Neural crest cell (in vitro differentiated cells): ENCODE measurements at regions not wholly inside any gene's neighbourhood (a gene's known extent, or its start where the extent isn't known, plus 50 kb on each side); places are given as distances from the start of the nearest gene placed in this dataset.

Source experiments
- DNase-seq: peaks from one replicate; pipeline ENCODE4 v3.0.0; 2021; ENCODE audit warnings: low read depth, mixed read lengths, low spot score
- H3K27ac Mint-ChIP-seq: one replicate; pipeline ENCODE4 v1.8.0; 2021; ENCODE audit warnings: mild to moderate bottlenecking, mixed read lengths; ENCODE audit not compliant: unreplicated experiment
- H3K27me3 Mint-ChIP-seq: 2 replicates; pipeline ENCODE4 v1.8.0; 2021; ENCODE audit warnings: low read depth, mild to moderate bottlenecking, mixed read lengths
- H3K36me3 Mint-ChIP-seq: 2 replicates; pipeline ENCODE4 v1.8.0; 2021; ENCODE audit warnings: low read depth, mild to moderate bottlenecking, mixed read lengths
- H3K4me1 Mint-ChIP-seq: 2 replicates; pipeline ENCODE4 v1.8.0; 2021; ENCODE audit warnings: mixed read lengths
- H3K4me3 Mint-ChIP-seq: one replicate; pipeline ENCODE4 v1.8.0; 2021; ENCODE audit warnings: mild to moderate bottlenecking, mixed read lengths
- H3K9me3 Mint-ChIP-seq: 2 replicates; pipeline ENCODE4 v1.8.0; 2021; ENCODE audit warnings: mixed read lengths
- CTCF ChIP-seq: fragments of 200-600 bp; sonication (generic); conservative IDR thresholded peaks from 2 replicates; pipeline ENCODE4 v1.5.0; 2021; ENCODE audit warnings: antibody characterized with exemption, mild to moderate bottlenecking

- no peak for TF ChIP-seq CTCF
- no peaks in the 10 kb centered on the region for H3K36me3 Mint-ChIP-seq
- H3K9me3 Mint-ChIP-seq, result peaks cover 4% of the 10 kb centered on the region
- no peak overlapping the region for H3K27ac Mint-ChIP-seq
- peaks cover 5% of the 10 kb centered on the region for H3K4me1 Mint-ChIP-seq
- no peak for DNase-seq
- no peak overlapping the region for H3K4me3 Mint-ChIP-seq
- H3K27me3 Mint-ChIP-seq, result no peaks in the 10 kb centered on the region
Observed at GRCh38 chr13:30126903-30127428, 180.4 kb downstream of the KATNAL1 start.

GRCh38 chr13:30125422-30126073 lies 181.8 kb downstream of the KATNAL1 start:
- H3K27ac Mint-ChIP-seq, result no peak overlapping the region
- peaks cover 4% of the 10 kb centered on the region for H3K4me1 Mint-ChIP-seq
- no peak overlapping the region for H3K4me3 Mint-ChIP-seq
- H3K36me3 Mint-ChIP-seq, result no peaks in the 10 kb centered on the region
- peaks cover 4% of the 10 kb centered on the region for H3K9me3 Mint-ChIP-seq
- H3K27me3 Mint-ChIP-seq, result no peaks in the 10 kb centered on the region
- DNase-seq, result no peak
- TF ChIP-seq CTCF, result no peak

- Mint-ChIP-seq H3K9me3 (peaks cover 4% of the 10 kb centered on the region), H3K27me3 (no peaks in the 10 kb centered on the region), H3K36me3 (no peaks in the 10 kb centered on the region), H3K4me1 (peaks cover 7% of the 10 kb centered on the region), H3K27ac (peak overlapping the region; percentile 22), H3K4me3 (no peak overlapping the region)
- no peak for TF ChIP-seq CTCF
- DNase-seq, result no peak
Observed at GRCh38 chr13:30124131-30124768, 183.1 kb downstream of the KATNAL1 start.

- Mint-ChIP-seq H3K4me3 (no peak overlapping the region), H3K9me3 (peaks cover 4% of the 10 kb centered on the region), H3K36me3 (no peaks in the 10 kb centered on the region), H3K27ac (no peak overlapping the region), H3K4me1 (peaks cover 10% of the 10 kb centered on the region), H3K27me3 (no peaks in the 10 kb centered on the region)
- no peak for DNase-seq
- no peak for TF ChIP-seq CTCF
Observed at GRCh38 chr13:30123575-30123974, 183.8 kb downstream of the KATNAL1 start.

GRCh38 chr13:30121666-30122065 lies 185.7 kb downstream of the KATNAL1 start:
- DNase-seq, result no peak
- no peak overlapping the region for H3K4me3 Mint-ChIP-seq
- TF ChIP-seq CTCF, result no peak
- H3K27ac Mint-ChIP-seq, result no peak overlapping the region
- no peaks in the 10 kb centered on the region for H3K27me3 Mint-ChIP-seq
- H3K36me3 Mint-ChIP-seq, result no peaks in the 10 kb centered on the region
- peaks cover 15% of the 10 kb centered on the region for H3K4me1 Mint-ChIP-seq
- H3K9me3 Mint-ChIP-seq, result peaks cover 4% of the 10 kb centered on the region
